Activated T-cell treated with anti-CD3 and anti-CD28 coated beads, Interleukin-2, amount 50 U/mL, for 1 hour (primary cell): ENCODE measurements at regions not wholly inside any gene's neighbourhood (a gene's known extent, or its start where the extent isn't known, plus 50 kb on each side); places are given as distances from the start of the nearest gene placed in this dataset.

Experiments
- DNase-seq: peaks from one replicate; pipeline ENCODE4 v3.0.0-alpha.2; 2020

- no peak for DNase-seq
These were observed 137.5 kb upstream of the BACH2 start for GRCh38 chr6:90434094-90434493.

- no peak for DNase-seq
These were observed 136.3 kb upstream of the BACH2 start for GRCh38 chr6:90432937-90433336.

GRCh38 chr6:90432041-90432775 lies 135.6 kb upstream of the BACH2 start:
- DNase-seq, result no peak

GRCh38 chr6:90431576-90431975 lies 134.9 kb upstream of the BACH2 start:
- no peak for DNase-seq

GRCh38 chr6:90429713-90430112 lies 133.1 kb upstream of the BACH2 start:
- no peak for DNase-seq

DNA sequence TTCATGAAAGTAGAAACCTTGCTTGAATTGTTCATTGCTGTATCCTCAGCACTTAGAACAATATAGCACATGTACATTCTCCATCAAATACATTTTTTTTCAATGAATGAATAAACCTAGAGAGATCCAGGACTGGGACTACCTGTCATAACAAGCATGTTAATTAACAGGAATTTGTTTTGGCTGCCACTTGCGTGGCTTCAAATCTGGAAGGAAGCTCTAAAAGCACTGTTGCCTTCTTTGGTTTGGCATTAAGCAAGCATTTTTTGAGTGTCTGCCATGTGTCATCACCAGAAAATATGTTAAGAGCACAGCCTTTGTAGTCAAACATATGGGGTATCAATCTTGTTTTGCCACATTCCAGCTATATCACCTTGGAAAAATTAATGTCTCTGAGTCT lies 131.9 kb upstream of the BACH2 start:
- DNase-seq, result no peak

GRCh38 chr6:90425161-90425641 lies 128.6 kb upstream of the BACH2 start:
- DNase-seq, result no peak

- no peak for DNase-seq
These were observed 127.9 kb upstream of the BACH2 start for GRCh38 chr6:90424580-90424979.

DNA sequence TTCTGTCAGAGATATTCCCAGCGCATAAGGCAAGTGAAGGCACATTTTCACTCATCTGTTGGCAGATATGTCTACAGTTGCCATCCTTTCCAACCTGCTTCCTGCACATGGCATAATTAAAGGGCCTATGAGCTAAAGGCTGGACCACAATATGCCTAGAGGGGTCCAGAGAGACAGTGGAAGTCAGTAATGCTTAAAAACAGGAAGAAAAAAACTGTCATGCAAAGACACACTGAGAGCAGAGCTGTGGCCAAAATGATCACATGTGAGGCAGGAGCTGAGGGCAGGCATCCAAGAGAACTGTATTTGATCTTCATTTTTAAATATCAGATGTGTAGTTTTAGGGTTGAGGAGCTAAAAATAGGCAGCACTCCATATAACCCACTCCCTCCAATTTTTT lies 125.0 kb upstream of the BACH2 start:
- no peak for DNase-seq

- DNase-seq, result no peak
These were observed 123.9 kb upstream of the BACH2 start for GRCh38 chr6:90420500-90420899.

- DNase-seq, result no peak
These were observed 120.7 kb upstream of the BACH2 start for GRCh38 chr6:90417385-90417784.

DNA sequence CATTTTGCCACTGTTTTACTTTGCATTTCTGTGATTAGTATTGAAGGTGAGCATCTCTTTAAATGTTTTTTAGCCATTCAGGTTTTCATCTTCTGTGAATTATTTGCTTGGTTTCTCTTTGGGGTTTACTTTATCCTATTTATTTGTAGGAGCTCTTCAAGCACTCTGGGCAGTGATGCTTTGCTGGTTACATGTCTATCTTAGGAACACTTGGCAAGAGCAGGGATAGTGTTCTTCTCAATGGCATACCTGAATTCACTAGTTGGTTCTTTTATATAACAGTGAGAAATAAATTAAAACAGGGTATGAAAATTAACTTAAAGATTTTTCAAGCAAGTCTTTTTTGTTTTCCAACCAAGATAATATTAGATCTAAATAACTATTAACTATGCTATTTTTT lies 119.7 kb upstream of the BACH2 start:
- no peak for DNase-seq

GRCh38 chr6:90415178-90415577 lies 118.5 kb upstream of the BACH2 start:
- no peak for DNase-seq

DNA sequence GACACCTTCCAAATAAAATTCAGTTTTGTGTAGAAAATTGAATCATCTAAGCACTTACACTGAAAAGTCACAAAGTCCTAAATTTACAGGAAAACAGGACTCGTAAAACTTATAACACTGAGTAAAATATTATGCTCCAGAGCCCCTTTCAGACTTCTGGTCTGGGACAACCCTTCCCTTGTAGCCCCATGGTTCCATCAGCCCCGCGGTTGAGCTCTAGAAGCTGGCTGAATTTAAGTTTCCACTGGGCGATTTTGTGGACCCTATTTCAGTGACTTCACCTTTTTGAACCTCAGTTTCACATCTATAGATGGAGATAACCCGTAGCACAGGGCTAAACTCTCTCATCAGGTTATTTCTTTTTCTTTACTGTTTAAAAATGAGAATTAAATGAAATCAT lies 117.7 kb upstream of the BACH2 start:
- no peak for DNase-seq

- DNase-seq, result peak; percentile 68
These were observed 117.2 kb upstream of the BACH2 start for GRCh38 chr6:90413867-90414266.

- no peak for DNase-seq
These were observed 116.8 kb upstream of the BACH2 start for GRCh38 chr6:90413396-90413795.

DNA sequence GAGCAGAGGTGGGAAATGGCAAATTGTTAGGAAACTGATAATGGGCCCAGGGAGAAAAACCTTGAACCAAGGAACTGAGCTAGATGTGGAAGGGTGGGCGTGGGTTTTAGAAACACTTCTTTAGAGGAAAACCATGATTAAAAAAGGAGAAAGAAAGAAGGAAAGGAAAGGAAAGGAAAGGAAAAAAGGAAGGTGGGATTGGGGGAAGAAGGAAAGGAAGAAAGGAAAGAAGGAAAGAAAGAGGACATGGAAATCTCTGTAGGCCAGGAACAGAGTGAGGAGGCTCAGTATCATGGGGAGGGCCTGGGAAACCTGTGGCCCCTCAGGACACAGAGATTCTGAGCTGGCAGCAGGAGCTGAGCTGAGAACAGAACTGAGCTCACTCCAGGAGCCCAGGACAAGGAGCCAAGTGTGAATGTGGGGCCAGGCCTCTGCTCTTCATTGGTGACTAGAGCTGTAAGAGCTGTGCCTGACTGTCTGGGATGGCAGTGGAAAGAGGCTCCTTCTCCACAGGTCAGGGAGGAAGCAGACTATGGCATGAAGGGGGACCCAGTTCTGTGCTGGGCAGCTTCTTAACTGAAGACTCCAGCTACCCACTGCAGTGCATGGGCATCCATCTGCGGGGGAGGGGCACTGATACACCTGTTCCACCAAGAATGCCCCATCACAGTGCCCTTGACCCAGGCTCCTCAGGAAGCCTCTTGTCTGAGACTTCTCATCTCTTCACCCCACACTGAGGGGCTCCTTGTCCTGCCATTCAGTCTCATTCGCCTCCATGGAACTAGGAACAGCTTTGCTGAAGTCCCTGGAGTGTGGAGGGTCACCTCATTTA lies 116.1 kb upstream of the BACH2 start:
- DNase-seq, result no peak

GRCh38 chr6:90411292-90411781 lies 114.7 kb upstream of the BACH2 start:
- DNase-seq, result peak; percentile 48

DNA sequence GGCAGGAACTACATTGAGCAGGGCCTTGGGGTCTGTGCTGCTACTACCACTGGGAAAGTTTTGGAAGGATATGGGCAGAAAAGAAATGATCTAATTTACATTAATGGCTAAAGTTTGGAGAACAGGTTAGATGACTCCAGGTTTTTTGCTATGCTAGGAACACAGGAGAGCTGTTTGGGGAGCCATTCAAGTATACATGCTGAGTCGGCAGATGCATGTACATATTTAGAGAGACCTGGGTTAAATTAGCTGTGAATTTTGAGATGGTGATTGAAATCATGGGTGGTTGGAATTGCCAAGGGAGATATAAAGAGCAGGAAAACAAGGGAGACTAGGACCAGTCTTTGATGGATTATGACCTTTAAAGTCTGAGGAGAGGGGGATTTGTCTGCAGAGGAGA lies 113.1 kb upstream of the BACH2 start:
- no peak for DNase-seq

- DNase-seq, result no peak
These were observed 110.3 kb upstream of the BACH2 start for GRCh38 chr6:90406957-90407356.

GRCh38 chr6:90406142-90406794 lies 109.6 kb upstream of the BACH2 start:
- no peak for DNase-seq

GRCh38 chr6:90403489-90404381 lies 107.1 kb upstream of the BACH2 start:
- no peak for DNase-seq

- DNase-seq, result no peak
These were observed 106.2 kb upstream of the BACH2 start for GRCh38 chr6:90402831-90403192.
